Fibroblast of pulmonary artery (primary cell): ENCODE measurements at regions not wholly inside any gene's neighbourhood (a gene's known extent, or its start where the extent isn't known, plus 50 kb on each side); places are given as distances from the start of the nearest gene placed in this dataset.
"Not testable (repeated sequence)": the region's sequence is repeated elsewhere in the genome, so short reads cannot be mapped to it uniquely, and the experiment has no call there.

ENCODE experiments used
- DNase-seq: peaks from one replicate; pipeline ENCODE4 v3.0.0-alpha.2; 2010; ENCODE audit warnings: low read depth
- H3K4me3 ChIP-seq: replicated peaks from 2 replicates; pipeline ENCODE4 v1.5.1; 2011; ENCODE audit warnings: low read depth, mild to moderate bottlenecking, control low read depth, low read length, moderate library complexity
- TF ChIP-seq, protein P1 (sequence below): IDR thresholded peaks from 2 replicates; pipeline ENCODE4 v1.5.1; 2011; ENCODE audit warnings: mild to moderate bottlenecking, control low read depth, low read length, inconsistent platforms; ENCODE audit errors: missing control alignments

DNA sequence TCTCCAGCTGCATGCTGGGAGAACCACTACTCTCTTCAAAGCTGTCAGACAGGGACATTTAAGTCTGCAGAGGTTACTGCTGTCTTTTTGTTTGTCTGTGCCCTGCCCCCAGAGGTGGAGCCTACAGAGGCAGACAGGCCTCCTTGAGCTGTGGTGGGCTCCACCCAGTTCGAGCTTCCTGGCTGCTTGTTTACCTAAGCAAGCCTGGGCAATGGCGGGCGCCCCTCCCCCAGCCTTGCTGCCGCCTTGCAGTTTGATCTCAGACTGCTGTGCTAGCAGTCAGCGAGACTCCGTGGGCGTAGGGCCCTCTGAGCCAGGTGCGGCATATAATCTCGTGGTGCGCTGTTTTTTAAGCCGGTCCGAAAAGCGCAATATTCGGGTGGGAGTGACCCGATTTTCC lies 215.0 kb downstream of the STIM2 start:
- not testable (repeated sequence) for DNase-seq, H3K4me3 ChIP-seq

DNA sequence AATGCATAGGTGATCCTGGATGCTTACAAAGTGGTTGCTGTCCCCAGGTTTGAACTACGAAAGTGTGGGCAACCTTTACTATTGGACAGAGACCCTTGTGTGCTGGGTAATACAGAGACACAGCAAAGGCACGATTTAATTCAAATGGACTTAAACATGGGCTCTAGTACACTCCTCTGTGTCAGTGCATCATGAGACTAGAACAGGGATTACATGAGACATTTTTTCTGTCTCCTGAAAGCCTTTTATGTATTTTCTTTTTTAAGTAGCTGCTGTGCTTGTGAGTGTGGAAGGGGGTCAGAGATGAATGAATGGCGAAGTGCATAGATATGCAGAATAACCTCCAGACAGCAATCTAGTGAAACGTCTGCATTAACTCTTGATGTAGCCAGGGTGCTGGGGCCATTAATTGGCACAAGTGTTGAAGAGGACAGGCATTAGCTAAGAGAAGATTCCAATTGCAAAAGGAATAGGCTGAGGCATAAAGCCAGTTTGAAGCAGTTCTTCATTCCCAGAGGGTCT lies 218.4 kb downstream of the STIM2 start:
- TF ChIP-seq, protein P1, sequence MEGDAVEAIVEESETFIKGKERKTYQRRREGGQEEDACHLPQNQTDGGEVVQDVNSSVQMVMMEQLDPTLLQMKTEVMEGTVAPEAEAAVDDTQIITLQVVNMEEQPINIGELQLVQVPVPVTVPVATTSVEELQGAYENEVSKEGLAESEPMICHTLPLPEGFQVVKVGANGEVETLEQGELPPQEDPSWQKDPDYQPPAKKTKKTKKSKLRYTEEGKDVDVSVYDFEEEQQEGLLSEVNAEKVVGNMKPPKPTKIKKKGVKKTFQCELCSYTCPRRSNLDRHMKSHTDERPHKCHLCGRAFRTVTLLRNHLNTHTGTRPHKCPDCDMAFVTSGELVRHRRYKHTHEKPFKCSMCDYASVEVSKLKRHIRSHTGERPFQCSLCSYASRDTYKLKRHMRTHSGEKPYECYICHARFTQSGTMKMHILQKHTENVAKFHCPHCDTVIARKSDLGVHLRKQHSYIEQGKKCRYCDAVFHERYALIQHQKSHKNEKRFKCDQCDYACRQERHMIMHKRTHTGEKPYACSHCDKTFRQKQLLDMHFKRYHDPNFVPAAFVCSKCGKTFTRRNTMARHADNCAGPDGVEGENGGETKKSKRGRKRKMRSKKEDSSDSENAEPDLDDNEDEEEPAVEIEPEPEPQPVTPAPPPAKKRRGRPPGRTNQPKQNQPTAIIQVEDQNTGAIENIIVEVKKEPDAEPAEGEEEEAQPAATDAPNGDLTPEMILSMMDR = no peak
- no peak overlapping the region for H3K4me3 ChIP-seq
- no peak for DNase-seq

DNA sequence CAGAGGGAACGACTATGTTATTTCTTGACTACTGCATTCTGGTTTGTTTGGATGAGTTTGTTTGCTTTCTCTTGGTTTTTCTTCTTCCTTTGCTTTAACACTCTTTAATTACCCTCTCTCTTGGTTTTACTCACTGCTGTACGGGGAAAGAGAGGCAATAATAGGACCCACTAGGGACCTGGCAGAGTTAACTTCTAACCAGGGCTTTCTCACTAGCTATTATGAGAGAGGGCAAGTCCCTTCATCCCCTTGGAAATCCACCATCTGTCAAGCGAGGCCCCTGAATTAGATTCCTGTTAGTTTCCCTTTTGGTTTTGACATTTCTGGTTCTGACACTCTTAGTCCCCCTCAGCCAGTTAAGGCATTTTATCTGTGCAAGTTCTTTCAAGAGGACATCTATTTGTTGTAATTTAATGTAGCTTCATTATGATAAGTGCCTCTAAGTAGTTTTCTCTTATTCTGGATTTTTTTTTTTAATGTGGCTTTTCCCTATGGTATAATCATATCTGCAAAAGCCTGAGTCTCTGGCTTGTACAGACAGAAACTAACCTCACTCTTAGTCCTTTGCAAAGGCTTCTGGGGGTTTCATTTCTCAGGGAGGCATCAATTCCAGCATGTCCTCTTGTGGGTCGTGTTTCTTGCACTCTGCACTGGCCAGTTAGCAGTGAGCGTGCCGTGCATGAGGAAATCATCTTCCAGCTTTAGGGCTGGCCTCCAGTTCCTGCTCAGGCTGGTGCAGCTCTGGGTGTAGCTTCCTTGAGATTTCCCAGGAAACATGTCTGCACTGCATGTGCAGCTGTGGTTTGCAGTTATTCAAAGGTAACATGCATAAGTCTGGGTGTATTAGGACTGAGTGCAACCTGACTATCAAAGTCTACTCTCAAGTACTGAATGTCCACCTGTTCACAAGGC lies 221.3 kb downstream of the STIM2 start:
- DNase-seq = no peak
- no peak overlapping the region for H3K4me3 ChIP-seq
- TF ChIP-seq, protein P1 = no peak

DNA sequence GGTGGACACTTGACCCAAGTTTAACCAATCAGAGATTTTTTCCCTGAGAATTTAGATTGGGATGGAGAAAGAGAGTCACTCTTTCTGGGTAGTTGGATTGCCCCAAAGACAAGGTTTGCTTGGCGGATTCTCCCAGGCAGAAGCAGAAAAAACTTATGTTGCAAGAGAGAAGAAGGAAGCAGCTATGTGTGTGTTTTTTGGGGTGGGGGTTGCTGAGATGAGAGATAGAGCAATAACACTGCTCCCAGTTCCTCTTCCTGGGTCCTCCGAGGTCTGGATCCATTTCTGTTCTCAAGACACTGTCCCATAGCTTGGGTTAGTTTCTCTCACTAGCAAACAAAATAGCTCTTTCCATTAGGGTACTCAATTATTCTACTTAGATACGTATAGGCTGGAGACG lies 222.1 kb downstream of the STIM2 start:
- no peak overlapping the region for H3K4me3 ChIP-seq
- TF ChIP-seq, protein P1 = no peak
- no peak for DNase-seq

DNA sequence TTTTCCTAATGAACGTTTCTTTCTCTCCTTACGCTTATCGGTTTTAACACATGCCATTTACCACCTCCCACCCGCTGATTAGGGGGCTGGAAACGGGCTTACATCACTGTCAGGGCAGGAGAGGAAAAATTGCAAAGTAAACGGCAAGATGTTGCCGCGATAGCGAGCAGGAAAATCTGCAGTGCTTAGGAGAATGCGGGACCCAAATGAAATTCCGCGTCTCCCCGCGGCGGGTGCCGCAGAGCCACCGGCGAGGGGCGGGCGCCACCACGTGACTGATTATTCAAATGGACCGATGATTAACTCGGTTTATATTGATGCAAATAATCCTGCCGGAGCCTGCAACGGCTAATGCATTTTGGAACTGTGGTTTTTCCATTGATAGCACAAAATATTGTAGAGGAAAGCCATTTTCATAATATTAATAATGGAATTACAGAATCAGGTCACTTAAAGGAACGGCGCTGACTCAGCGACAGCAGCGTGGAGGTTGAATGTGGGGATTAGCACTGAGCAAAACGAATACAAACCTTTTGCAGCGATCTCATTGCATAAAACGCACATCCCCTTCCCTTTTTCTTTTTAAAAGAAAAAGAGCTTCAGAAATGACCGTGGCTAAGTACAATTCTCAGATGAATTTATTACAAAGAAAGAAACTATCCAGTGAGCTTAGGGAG lies 224.2 kb downstream of the STIM2 start:
- peak overlapping the region; percentile 46 for H3K4me3 ChIP-seq
- TF ChIP-seq, protein P1 = no peak

DNA sequence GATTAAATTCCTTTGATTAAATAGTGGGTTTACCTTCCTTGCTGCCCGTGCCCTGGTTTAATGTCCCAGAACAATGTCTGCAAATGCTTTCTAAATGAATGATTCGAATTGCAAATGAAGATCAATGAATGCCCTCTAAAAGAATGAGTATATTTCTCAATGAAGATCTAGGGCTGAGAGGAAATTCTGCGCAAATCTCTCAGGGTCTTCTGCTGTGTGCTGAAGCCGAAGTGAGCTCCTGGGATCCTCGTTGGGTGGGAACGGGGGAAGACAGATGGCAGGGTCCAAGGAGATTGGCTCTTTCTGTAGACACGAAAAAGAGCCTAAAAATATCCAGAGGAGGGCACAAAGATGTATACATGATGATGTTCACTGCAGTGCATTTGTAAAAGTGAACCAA lies 224.8 kb downstream of the STIM2 start:
- no peak for DNase-seq
- peak overlapping the region; percentile 46 for H3K4me3 ChIP-seq
- TF ChIP-seq, protein P1 = no peak

More for the DNA sequence above, 224.2 kb downstream of the STIM2 start:
- peak; percentile 14 for DNase-seq

DNA sequence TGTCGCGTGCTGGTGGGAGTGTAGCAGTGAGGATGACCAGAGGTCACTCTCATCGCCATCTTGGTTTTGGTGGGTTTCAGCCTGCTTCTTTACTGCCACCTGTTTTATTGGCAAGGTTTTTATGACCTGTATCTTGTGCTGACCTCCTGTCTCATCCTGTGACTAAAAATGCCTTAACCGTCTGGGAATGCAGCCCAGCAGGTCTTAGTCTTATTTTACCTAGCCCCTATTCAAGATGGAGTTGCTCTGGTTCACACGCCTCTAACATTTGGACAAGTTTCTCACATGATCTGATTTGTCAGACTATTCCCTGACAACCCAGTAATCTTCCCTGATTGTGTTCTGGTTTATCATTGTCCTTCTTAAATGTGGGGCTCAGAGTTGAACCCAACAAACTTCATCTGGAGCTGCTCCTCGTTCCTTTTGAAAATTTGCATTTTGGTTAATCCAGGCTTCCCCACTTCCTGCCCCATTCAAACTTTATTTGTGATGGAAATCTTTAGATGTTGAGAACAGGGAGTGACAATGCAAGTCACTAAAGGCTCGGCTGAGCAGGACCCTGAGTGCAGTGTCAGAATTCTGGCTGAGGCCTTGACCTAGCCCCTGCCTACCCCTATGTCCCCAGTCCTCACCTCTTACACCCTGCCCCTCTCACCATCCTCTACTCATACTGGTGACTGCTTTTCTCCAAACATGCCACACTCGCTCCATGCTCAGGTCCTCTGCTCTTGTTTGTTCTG lies 226.8 kb downstream of the STIM2 start:
- H3K4me3 ChIP-seq = no peak overlapping the region
- TF ChIP-seq, protein P1 = no peak
- no peak for DNase-seq
